ENCODE measurements at regions not wholly inside any gene's neighbourhood (a gene's known extent, or its start where the extent isn't known, plus 50 kb on each side); places are given as distances from the start of the nearest gene placed in this dataset.

- no peak overlapping the region for H3K4me3 ChIP-seq (ENCODE audit: low read length)
- TF ChIP-seq CTCF (conservative IDR thresholded peaks at IDR 0.05; ENCODE audit: low read length) = no peak
Measured at GRCh38 chr2:129469389-129469788, 510.1 kb upstream of the RAB6C start.

DNA sequence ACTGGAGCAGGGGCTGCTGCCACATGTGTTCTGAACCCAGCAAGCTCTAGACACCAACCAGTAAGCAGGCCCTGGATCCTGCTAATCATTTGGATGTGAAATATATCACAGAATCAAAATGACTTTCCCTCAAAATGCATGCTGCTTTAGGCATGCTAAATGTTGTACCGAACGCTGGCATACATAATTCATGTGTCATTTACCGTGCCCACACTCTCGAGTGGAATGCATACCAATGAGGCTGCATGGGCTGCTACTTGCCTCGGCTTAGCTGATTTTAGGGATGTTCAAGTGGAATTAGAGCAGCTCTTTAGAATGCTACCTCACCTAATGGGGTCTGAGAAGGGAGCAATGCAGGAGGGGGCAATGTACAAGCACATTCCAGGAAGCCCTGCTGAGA, 509.6 kb upstream of the RAB6C start:
- no peak for DNase-seq (ENCODE audit: low read depth)
- H3K4me3 ChIP-seq (ENCODE audit: low read length) = no peak overlapping the region
- no peak for TF ChIP-seq CTCF (conservative IDR thresholded peaks at IDR 0.05; ENCODE audit: low read length)

More at GRCh38 chr2:129469389-129469788, 510.1 kb upstream of the RAB6C start:
- no peak for DNase-seq (ENCODE audit: low read depth)

DNA sequence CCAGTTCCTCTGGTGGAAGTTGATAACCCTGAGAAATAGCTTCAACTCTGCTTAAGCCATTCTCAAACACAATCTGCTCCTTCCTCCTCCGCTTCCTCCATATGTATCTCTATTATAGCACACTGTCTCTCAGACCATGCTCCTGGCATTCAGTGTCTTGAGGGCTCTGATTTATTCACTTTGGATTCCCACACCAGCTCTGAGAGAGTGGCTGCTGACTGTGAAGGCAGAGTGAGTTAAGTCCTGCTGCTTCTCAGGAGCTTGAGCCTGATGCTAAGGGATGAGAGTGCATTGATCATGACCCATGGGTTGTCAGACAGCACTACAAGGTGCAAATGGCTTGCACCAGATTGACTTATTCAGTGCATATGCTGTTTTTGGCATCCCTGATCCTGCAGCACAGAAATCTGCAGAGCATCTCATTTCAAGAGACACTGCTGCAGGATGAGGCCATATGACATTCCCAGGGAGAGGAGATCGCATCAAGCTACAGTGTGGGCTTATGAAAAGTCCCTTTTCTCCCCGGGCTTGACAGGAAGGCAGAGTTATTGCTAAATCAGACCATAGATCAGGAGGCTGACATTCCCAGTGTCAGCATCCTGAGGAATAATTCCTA, 500.5 kb upstream of the RAB6C start:
- H3K4me3 ChIP-seq (ENCODE audit: low read length) = no peak overlapping the region
- no peak for TF ChIP-seq CTCF (conservative IDR thresholded peaks at IDR 0.05; ENCODE audit: low read length)
- DNase-seq (ENCODE audit: low read depth) = no peak

- no peak for DNase-seq (ENCODE audit: low read depth)
- no peak overlapping the region for H3K4me3 ChIP-seq (ENCODE audit: low read length)
- TF ChIP-seq CTCF (conservative IDR thresholded peaks at IDR 0.05; ENCODE audit: low read length) = no peak
Measured at GRCh38 chr2:129479892-129480291, 499.6 kb upstream of the RAB6C start.

- DNase-seq (ENCODE audit: low read depth) = no peak
- no peak for TF ChIP-seq CTCF (conservative IDR thresholded peaks at IDR 0.05; ENCODE audit: low read length)
- no peak overlapping the region for H3K4me3 ChIP-seq (ENCODE audit: low read length)
Measured at GRCh38 chr2:129480790-129481189, 498.7 kb upstream of the RAB6C start.

GRCh38 chr2:129481306-129482219, 497.9 kb upstream of the RAB6C start:
- no peak for DNase-seq (ENCODE audit: low read depth)
- no peak for TF ChIP-seq CTCF (conservative IDR thresholded peaks at IDR 0.05; ENCODE audit: low read length)

GRCh38 chr2:129482626-129483025, 496.8 kb upstream of the RAB6C start:
- DNase-seq (ENCODE audit: low read depth) = no peak
- H3K4me3 ChIP-seq (ENCODE audit: low read length) = no peak overlapping the region
- no peak for TF ChIP-seq CTCF (conservative IDR thresholded peaks at IDR 0.05; ENCODE audit: low read length)

More at GRCh38 chr2:129481306-129482219, 497.9 kb upstream of the RAB6C start:
- H3K4me3 ChIP-seq (ENCODE audit: low read length) = no peak overlapping the region

Measured in AG10803 (cell line).